ENCODE measurements at regions not wholly inside any gene's neighbourhood (a gene's known extent, or its start where the extent isn't known, plus 50 kb on each side); places are given as distances from the start of the nearest gene placed in this dataset.
A peak's percentile ranks its signal among the peaks of the same experiment; 100 is the strongest.

GRCh38 chr12:74906224-74906623 is 303.4 kb downstream of the KCNC2 start:
- no peak for DNase-seq (ENCODE audit: low spot score)

GRCh38 chr12:74910831-74911230 is 298.8 kb downstream of the KCNC2 start:
- DNase-seq (ENCODE audit: low spot score) = no peak

- DNase-seq (ENCODE audit: low spot score) = no peak
Observed at GRCh38 chr12:74914378-74914777, 295.3 kb downstream of the KCNC2 start.

GRCh38 chr12:74915718-74916117 is 293.9 kb downstream of the KCNC2 start:
- DNase-seq (ENCODE audit: low spot score) = no peak

- no peak for DNase-seq (ENCODE audit: low spot score)
Observed at GRCh38 chr12:74917743-74918142, 291.9 kb downstream of the KCNC2 start.

GRCh38 chr12:74918291-74918690 is 291.3 kb downstream of the KCNC2 start:
- no peak for DNase-seq (ENCODE audit: low spot score)

GRCh38 chr12:74922117-74922516 is 287.5 kb downstream of the KCNC2 start:
- DNase-seq (ENCODE audit: low spot score) = no peak

GRCh38 chr12:74922642-74923041 is 287.0 kb downstream of the KCNC2 start:
- no peak for DNase-seq (ENCODE audit: low spot score)

GRCh38 chr12:74941670-74942069 is 268.0 kb downstream of the KCNC2 start:
- DNase-seq (ENCODE audit: low spot score) = no peak

GRCh38 chr12:74945771-74946198 is 263.9 kb downstream of the KCNC2 start:
- peak; percentile 5 for DNase-seq (ENCODE audit: low spot score)

GRCh38 chr12:74953697-74954096 is 255.9 kb downstream of the KCNC2 start:
- DNase-seq (ENCODE audit: low spot score) = no peak

GRCh38 chr12:74957231-74957630 is 252.4 kb downstream of the KCNC2 start:
- no peak for DNase-seq (ENCODE audit: low spot score)

- no peak for DNase-seq (ENCODE audit: low spot score)
Observed at GRCh38 chr12:74957634-74958033, 252.0 kb downstream of the KCNC2 start.

GRCh38 chr12:74959657-74960056 is 250.0 kb downstream of the KCNC2 start:
- DNase-seq (ENCODE audit: low spot score) = no peak

GRCh38 chr12:74963304-74963703 is 246.3 kb downstream of the KCNC2 start:
- no peak for DNase-seq (ENCODE audit: low spot score)

GRCh38 chr12:74963867-74964331 is 245.7 kb downstream of the KCNC2 start:
- DNase-seq (ENCODE audit: low spot score) = no peak

GRCh38 chr12:74964390-74964789 is 245.2 kb downstream of the KCNC2 start:
- DNase-seq (ENCODE audit: low spot score) = no peak

GRCh38 chr12:74971201-74971600 is 238.4 kb downstream of the KCNC2 start:
- DNase-seq (ENCODE audit: low spot score) = no peak

- DNase-seq (ENCODE audit: low spot score) = no peak
Observed at GRCh38 chr12:74977832-74978481, 231.7 kb downstream of the KCNC2 start.

- DNase-seq (ENCODE audit: low spot score) = no peak
Observed at GRCh38 chr12:74980510-74980909, 229.1 kb downstream of the KCNC2 start.

- DNase-seq (ENCODE audit: low spot score) = no peak
Observed at GRCh38 chr12:74981541-74981940, 228.1 kb downstream of the KCNC2 start.

GRCh38 chr12:74983917-74984316 is 225.7 kb downstream of the KCNC2 start:
- DNase-seq (ENCODE audit: low spot score) = no peak

- DNase-seq (ENCODE audit: low spot score) = no peak
Observed at GRCh38 chr12:74984631-74985030, 225.0 kb downstream of the KCNC2 start.

GRCh38 chr12:74985293-74985985 is 224.2 kb downstream of the KCNC2 start:
- no peak for DNase-seq (ENCODE audit: low spot score)
